Body of pancreas (tissue), 4 donors: ENCODE measurements at regions not wholly inside any gene's neighbourhood (a gene's known extent, or its start where the extent isn't known, plus 50 kb on each side); places are given as distances from the start of the nearest gene placed in this dataset.

Source experiments
- ATAC-seq: fragments of 150-250 bp; one replicate; pipeline ENCODE4 v1.9.1; 2016
- DNase-seq, 4 donors: peaks; one replicate each; pipeline ENCODE4 v3.0.0-alpha.2; 2019
- H3K27ac ChIP-seq, 4 donors: fragments of 200-600 bp; sonication (generic); 1 replicate in 3 of 4; 2 replicates in 1 of 4; pipeline versions ENCODE4 v1.5.1 to v1.6.1; 2016 to 2019; ENCODE audit warnings: mild to moderate bottlenecking in 1 of 4, mixed read lengths in 1 of 4, moderate library complexity in 1 of 4
- H3K27me3 ChIP-seq, 2 donors: fragments of 200-600 bp; sonication (generic); one replicate each; pipeline ENCODE4 v1.6.0; 2016; ENCODE audit warnings: mild to moderate bottlenecking in 1 of 2
- H3K36me3 ChIP-seq, 2 donors: fragments of 200-600 bp; sonication (generic); replicated peaks in 1 of 2; 2 replicates each; pipeline ENCODE4 v1.5.1; 2016; ENCODE audit warnings: low read depth in 2 of 2; ENCODE audit not compliant: insufficient read depth in 1 of 2
- H3K4me1 ChIP-seq: fragments of 200-600 bp; sonication (generic); one replicate; pipeline ENCODE4 v1.6.0; 2016
- H3K4me3 ChIP-seq, 2 donors: fragments of 200-600 bp; sonication (generic); 1 replicate in 1 of 2; 2 replicates in 1 of 2; pipeline ENCODE4 v1.5.1; 2016 to 2019
- H3K9me3 ChIP-seq, 3 donors: fragments of 200-600 bp; sonication (generic); 1 replicate in 2 of 3; 2 replicates in 1 of 3; pipeline ENCODE4 v1.5.1; 2016
- POLR2A ChIP-seq, 3 donors: fragments of 450-650 bp; IDR thresholded peaks; one replicate each; pipeline ENCODE4 v1.6.1; 2016; ENCODE audit warnings: antibody characterized with exemption in 3 of 3, mild to moderate bottlenecking in 2 of 3
- WGBS, 2 donors: methylation state at CpG; one replicate each; pipeline ENCODE4 v1.1.5; 2017; 5-methylcytosine and 5-hydroxymethylcytosine counted together
- intact Hi-C: fragments of 100-400 bp; cut with DNase I; formaldehyde crosslinking; loops from one replicate; pipeline ENCODE4 v1.15.1; 2023
- TF ChIP-seq, protein P1 (sequence below), 7 experiments: fragments of 450-650 bp in 4 of 7; fragments of 200-600 bp in 3 of 7; sonication (generic) in 3 of 7; IDR thresholded peaks; one replicate each; pipeline ENCODE4 v1.5.1; 2016 to 2019; ENCODE audit warnings: antibody characterized with exemption in 7 of 7

- Histone ChIP-seq H3K4me3 (no peak overlapping the region), H3K4me1 (no peaks in the 10 kb centered on the region), H3K36me3 (no peaks in the 10 kb centered on the region), H3K27me3 (no peaks in the 10 kb centered on the region), H3K27ac (no peak overlapping the region), H3K9me3 (no peaks in the 10 kb centered on the region)
- TF ChIP-seq, protein P1, sequence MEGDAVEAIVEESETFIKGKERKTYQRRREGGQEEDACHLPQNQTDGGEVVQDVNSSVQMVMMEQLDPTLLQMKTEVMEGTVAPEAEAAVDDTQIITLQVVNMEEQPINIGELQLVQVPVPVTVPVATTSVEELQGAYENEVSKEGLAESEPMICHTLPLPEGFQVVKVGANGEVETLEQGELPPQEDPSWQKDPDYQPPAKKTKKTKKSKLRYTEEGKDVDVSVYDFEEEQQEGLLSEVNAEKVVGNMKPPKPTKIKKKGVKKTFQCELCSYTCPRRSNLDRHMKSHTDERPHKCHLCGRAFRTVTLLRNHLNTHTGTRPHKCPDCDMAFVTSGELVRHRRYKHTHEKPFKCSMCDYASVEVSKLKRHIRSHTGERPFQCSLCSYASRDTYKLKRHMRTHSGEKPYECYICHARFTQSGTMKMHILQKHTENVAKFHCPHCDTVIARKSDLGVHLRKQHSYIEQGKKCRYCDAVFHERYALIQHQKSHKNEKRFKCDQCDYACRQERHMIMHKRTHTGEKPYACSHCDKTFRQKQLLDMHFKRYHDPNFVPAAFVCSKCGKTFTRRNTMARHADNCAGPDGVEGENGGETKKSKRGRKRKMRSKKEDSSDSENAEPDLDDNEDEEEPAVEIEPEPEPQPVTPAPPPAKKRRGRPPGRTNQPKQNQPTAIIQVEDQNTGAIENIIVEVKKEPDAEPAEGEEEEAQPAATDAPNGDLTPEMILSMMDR (IDR thresholded peaks at IDR 0.05), result no peak
- no peak for TF ChIP-seq POLR2A (IDR thresholded peaks at IDR 0.05)
- ATAC-seq (no peak), DNase-seq (no peak)
- intact Hi-C loops, result no loop called here
Observed at GRCh38 chr22:22076361-22076760, 93.8 kb upstream of the TOP3B start.

GRCh38 chr22:22075382-22076163 is 93.0 kb upstream of the TOP3B start:
- Histone ChIP-seq H3K9me3 (no peaks in the 10 kb centered on the region), H3K27me3 (no peaks in the 10 kb centered on the region), H3K36me3 (no peaks in the 10 kb centered on the region), H3K27ac (no peak overlapping the region), H3K4me3 (no peak overlapping the region), H3K4me1 (no peaks in the 10 kb centered on the region)
- ATAC-seq (no peak), DNase-seq (no peak)
- intact Hi-C loops, result no loop called here
- TF ChIP-seq POLR2A (IDR thresholded peaks at IDR 0.05), result no peak
- TF ChIP-seq, protein P1 (IDR thresholded peaks at IDR 0.05), result no peak
- WGBS, 2 donors, result 75 to 82% methylated on average over 12 of the region's 12 CpGs

GRCh38 chr22:22074634-22075381 is 92.2 kb upstream of the TOP3B start:
- intact Hi-C loops, result no loop called here
- Histone ChIP-seq H3K27me3 (no peaks in the 10 kb centered on the region), H3K9me3 (no peaks in the 10 kb centered on the region), H3K4me1 (no peaks in the 10 kb centered on the region), H3K27ac (no peak overlapping the region), H3K4me3 (no peak overlapping the region), H3K36me3 (no peaks in the 10 kb centered on the region)
- no peak for ATAC-seq
- TF ChIP-seq POLR2A (IDR thresholded peaks at IDR 0.05), result no peak
- TF ChIP-seq, protein P1 (IDR thresholded peaks at IDR 0.05), result no peak
- 33% methylated on average over 1 of the region's 1 CpG; no CpG with 5 or more reads in 1 of the 2 donors for WGBS, 2 donors
- no peak for DNase-seq

GRCh38 chr22:22073769-22074561 is 91.4 kb upstream of the TOP3B start:
- intact Hi-C loops, result no loop called here
- 69 to 70% methylated on average over 5 of the region's 5 CpGs for WGBS, 2 donors
- DNase-seq, result no peak
- no peaks in the 10 kb centered on the region for H3K36me3 ChIP-seq
- no peak for ATAC-seq
- no peak overlapping the region for H3K27ac ChIP-seq
- H3K4me1 ChIP-seq, result no peaks in the 10 kb centered on the region
- TF ChIP-seq, protein P1 (IDR thresholded peaks at IDR 0.05), result no peak
- TF ChIP-seq POLR2A (IDR thresholded peaks at IDR 0.05), result no peak
- no peaks in the 10 kb centered on the region for H3K27me3 ChIP-seq
- no peak overlapping the region for H3K4me3 ChIP-seq
- H3K9me3 ChIP-seq, result no peaks in the 10 kb centered on the region
